ENCODE measurements at regions not wholly inside any gene's neighbourhood (a gene's known extent, or its start where the extent isn't known, plus 50 kb on each side); places are given as distances from the start of the nearest gene placed in this dataset.

DNA sequence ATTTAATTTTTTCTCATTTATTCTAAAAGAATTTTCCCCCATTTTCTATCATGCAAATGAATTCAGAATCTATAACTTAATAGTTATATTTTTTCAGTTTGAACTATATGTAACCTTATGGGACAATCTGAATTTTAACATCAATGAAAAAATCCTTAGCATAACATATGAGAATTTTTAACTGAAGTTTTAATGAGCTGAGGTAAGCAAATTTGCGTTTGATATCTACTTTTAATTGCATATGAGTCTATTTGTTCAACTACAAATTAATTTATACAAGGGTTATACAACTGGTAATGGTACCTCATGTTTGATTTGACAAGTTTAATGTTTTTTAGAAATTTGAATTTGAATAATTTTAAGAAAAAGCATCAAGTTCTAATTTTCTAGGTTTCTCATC is 384.4 kb upstream of the PCDH9 start:
- no TSS peak for BruUV-seq (replicated peaks)
- no peaks in the 10 kb centered on the region for H3K4me1 ChIP-seq (ENCODE audit: control insufficient read depth, insufficient read depth, low read length)
- CTCF ChIA-PET = no interaction called here
- POLR2A ChIA-PET = no interaction called here
- intact Hi-C loops (cut with micrococcal nuclease; ENCODE audit: unreplicated experiment) (no loop called here), in situ Hi-C loops (cut with HindIII; ENCODE audit: low pct_unique_long_range_greater_than_20kb, low sequenced_read_pairs) (no loop called here)
- H3K9me3 ChIP-seq (ENCODE audit: control insufficient read depth, insufficient read depth, low read depth, low read length) = no peaks in the 10 kb centered on the region
- no peak for DNase-seq (ENCODE audit: low read depth, low spot score)
- no peak overlapping the region for H3K4me3 ChIP-seq (ENCODE audit: low read depth in 2 of 2, low read length in 2 of 2)
- no peak for ATAC-seq
- no peak overlapping the region for H3K27ac ChIP-seq (ENCODE audit: low read length)
- TF ChIP-seq, protein P1, sequence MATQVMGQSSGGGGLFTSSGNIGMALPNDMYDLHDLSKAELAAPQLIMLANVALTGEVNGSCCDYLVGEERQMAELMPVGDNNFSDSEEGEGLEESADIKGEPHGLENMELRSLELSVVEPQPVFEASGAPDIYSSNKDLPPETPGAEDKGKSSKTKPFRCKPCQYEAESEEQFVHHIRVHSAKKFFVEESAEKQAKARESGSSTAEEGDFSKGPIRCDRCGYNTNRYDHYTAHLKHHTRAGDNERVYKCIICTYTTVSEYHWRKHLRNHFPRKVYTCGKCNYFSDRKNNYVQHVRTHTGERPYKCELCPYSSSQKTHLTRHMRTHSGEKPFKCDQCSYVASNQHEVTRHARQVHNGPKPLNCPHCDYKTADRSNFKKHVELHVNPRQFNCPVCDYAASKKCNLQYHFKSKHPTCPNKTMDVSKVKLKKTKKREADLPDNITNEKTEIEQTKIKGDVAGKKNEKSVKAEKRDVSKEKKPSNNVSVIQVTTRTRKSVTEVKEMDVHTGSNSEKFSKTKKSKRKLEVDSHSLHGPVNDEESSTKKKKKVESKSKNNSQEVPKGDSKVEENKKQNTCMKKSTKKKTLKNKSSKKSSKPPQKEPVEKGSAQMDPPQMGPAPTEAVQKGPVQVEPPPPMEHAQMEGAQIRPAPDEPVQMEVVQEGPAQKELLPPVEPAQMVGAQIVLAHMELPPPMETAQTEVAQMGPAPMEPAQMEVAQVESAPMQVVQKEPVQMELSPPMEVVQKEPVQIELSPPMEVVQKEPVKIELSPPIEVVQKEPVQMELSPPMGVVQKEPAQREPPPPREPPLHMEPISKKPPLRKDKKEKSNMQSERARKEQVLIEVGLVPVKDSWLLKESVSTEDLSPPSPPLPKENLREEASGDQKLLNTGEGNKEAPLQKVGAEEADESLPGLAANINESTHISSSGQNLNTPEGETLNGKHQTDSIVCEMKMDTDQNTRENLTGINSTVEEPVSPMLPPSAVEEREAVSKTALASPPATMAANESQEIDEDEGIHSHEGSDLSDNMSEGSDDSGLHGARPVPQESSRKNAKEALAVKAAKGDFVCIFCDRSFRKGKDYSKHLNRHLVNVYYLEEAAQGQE (IDR thresholded peaks at IDR 0.05; ENCODE audit: insufficient read depth in 1 of 2, low read depth in 2 of 2, low read length in 1 of 2) = no peak
- TF ChIP-seq SIN3A (IDR thresholded peaks at IDR 0.05; ENCODE audit: borderline replicate concordance, insufficient read depth, low read depth, low read length) = no peak
- no peaks in the 10 kb centered on the region for H3K27me3 ChIP-seq (ENCODE audit: control insufficient read depth, insufficient read depth, low read length)
- no peaks in the 10 kb centered on the region for H3K36me3 ChIP-seq (ENCODE audit: control insufficient read depth, insufficient read depth, low read length)

DNA sequence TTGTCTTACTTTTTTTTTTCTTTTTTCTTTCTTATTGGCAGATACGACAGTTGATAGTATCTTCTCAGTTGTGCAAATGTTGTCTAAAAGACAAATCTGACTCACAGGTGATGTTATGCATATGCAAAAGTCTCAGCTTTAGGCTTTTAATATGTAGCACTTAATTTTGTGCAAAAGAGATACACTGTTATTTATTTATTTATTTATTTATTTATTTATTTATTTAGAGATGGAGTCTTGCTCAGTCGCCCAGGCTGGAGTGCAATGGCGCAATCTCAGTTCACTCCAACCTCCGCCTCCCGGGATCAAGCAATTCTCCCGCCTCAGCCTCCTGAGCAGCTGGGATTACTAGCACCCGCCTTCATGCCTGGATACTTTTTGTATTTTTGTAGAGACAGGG is 383.9 kb upstream of the PCDH9 start:
- no TSS peak for BruUV-seq (replicated peaks)
- intact Hi-C loops (cut with micrococcal nuclease; ENCODE audit: unreplicated experiment) = no loop called here
- in situ Hi-C loops (cut with HindIII; ENCODE audit: low pct_unique_long_range_greater_than_20kb, low sequenced_read_pairs) = no loop called here
- H3K27ac ChIP-seq (ENCODE audit: low read length) = no peak overlapping the region
- ChIA-PET CTCF (no interaction called here), POLR2A (no interaction called here)
- DNase-seq (ENCODE audit: low read depth, low spot score) (no peak), ATAC-seq (no peak)
- H3K4me3 ChIP-seq (ENCODE audit: low read depth in 2 of 2, low read length in 2 of 2) = no peak overlapping the region
- H3K9me3 ChIP-seq (ENCODE audit: control insufficient read depth, insufficient read depth, low read depth, low read length) = no peaks in the 10 kb centered on the region
- TF ChIP-seq TCF7L2 (IDR thresholded peaks at IDR 0.05; ENCODE audit: low read depth, low read length) (no peak), POLR2AphosphoS5 (IDR thresholded peaks at IDR 0.05; ENCODE audit: low read depth, low read length) (no peak), SIN3A (IDR thresholded peaks at IDR 0.05; ENCODE audit: borderline replicate concordance, insufficient read depth, low read depth, low read length) (no peak)
- TF ChIP-seq, protein P2, sequence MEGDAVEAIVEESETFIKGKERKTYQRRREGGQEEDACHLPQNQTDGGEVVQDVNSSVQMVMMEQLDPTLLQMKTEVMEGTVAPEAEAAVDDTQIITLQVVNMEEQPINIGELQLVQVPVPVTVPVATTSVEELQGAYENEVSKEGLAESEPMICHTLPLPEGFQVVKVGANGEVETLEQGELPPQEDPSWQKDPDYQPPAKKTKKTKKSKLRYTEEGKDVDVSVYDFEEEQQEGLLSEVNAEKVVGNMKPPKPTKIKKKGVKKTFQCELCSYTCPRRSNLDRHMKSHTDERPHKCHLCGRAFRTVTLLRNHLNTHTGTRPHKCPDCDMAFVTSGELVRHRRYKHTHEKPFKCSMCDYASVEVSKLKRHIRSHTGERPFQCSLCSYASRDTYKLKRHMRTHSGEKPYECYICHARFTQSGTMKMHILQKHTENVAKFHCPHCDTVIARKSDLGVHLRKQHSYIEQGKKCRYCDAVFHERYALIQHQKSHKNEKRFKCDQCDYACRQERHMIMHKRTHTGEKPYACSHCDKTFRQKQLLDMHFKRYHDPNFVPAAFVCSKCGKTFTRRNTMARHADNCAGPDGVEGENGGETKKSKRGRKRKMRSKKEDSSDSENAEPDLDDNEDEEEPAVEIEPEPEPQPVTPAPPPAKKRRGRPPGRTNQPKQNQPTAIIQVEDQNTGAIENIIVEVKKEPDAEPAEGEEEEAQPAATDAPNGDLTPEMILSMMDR (IDR thresholded peaks at IDR 0.05) = no peak
- TF ChIP-seq, protein P1 (IDR thresholded peaks at IDR 0.05; ENCODE audit: insufficient read depth in 1 of 2, low read depth in 2 of 2, low read length in 1 of 2) = no peak
- H3K36me3 ChIP-seq (ENCODE audit: control insufficient read depth, insufficient read depth, low read length) = no peaks in the 10 kb centered on the region
- no peaks in the 10 kb centered on the region for H3K4me1 ChIP-seq (ENCODE audit: control insufficient read depth, insufficient read depth, low read length)
- H3K27me3 ChIP-seq (ENCODE audit: control insufficient read depth, insufficient read depth, low read length) = no peaks in the 10 kb centered on the region
